T-cell (primary cell): ENCODE measurements at regions not wholly inside any gene's neighbourhood (a gene's known extent, or its start where the extent isn't known, plus 50 kb on each side); places are given as distances from the start of the nearest gene placed in this dataset.
"Not testable (repeated sequence)": the region's sequence is repeated elsewhere in the genome, so short reads cannot be mapped to it uniquely, and the experiment has no call there.

ENCODE experiments used
- ATAC-seq, 4 experiments: fragments of 200-7000 bp in 3 of 4; fragments of 150-1000 bp in 1 of 4; cut with Tn5 transposase; replicated peaks in 1 of 4; 1 replicate in 3 of 4; 2 replicates in 1 of 4; pipeline ENCODE4 v1.10.0; 2021; ENCODE audit warnings: moderate library complexity in 3 of 4, mild to moderate bottlenecking in 2 of 4, moderate number of reproducible peaks in 1 of 4
- CTCF ChIA-PET, 2 donors: fragments of 300-600 bp; sonication (Branson Sonifier 250); formaldehyde crosslinking; loops; one replicate each; lab custom pipeline; 2022; ENCODE audit warnings: antibody characterized with exemption in 2 of 2; lab: Charles Lee
- POLR2A ChIA-PET, 2 donors: fragments of 300-600 bp; sonication (Branson Sonifier 250); formaldehyde crosslinking; loops; one replicate each; lab custom pipeline; 2022; ENCODE audit warnings: antibody characterized with exemption in 2 of 2; lab: Charles Lee
- DNase-seq, 35 experiments: peaks; one replicate each; pipeline versions ENCODE4 v3.0.0 to v3.0.0-alpha.2; 2013 to 2023
- H3K27ac ChIP-seq: one replicate; pipeline ENCODE4 v1.5.1; 2013; ENCODE audit warnings: low read length
- H3K27me3 ChIP-seq, 2 experiments: replicated peaks in 1 of 2; 1 replicate in 1 of 2; 2 replicates in 1 of 2; pipeline versions ENCODE4 v1.6.1 to v1.7.0; 2013; ENCODE audit warnings: low read length in 1 of 2, mixed read lengths in 1 of 2; ENCODE audit not compliant: control insufficient read depth in 2 of 2, insufficient read depth in 2 of 2; ENCODE audit errors: extremely low read depth in 1 of 2
- H3K36me3 ChIP-seq, 2 donors: 1 replicate in 1 of 2; 2 replicates in 1 of 2; pipeline versions ENCODE4 v1.6.1 to v1.7.0; 2013; ENCODE audit warnings: low read length in 1 of 2; ENCODE audit not compliant: control insufficient read depth in 2 of 2, insufficient read depth in 1 of 2; ENCODE audit errors: extremely low read depth in 1 of 2
- H3K4me1 ChIP-seq, 2 experiments: 1 replicate in 1 of 2; 2 replicates in 1 of 2; pipeline versions ENCODE4 v1.6.1 to v1.7.0; 2013; ENCODE audit warnings: low read length in 2 of 2, mixed read lengths in 1 of 2; ENCODE audit not compliant: insufficient read depth in 2 of 2, control insufficient read depth in 1 of 2; ENCODE audit errors: extremely low read depth in 1 of 2
- H3K4me3 ChIP-seq, 2 donors: 1 replicate in 1 of 2; 2 replicates in 1 of 2; pipeline versions ENCODE4 v1.5.1 to v1.7.0; 2013; ENCODE audit warnings: mild to moderate bottlenecking in 2 of 2, low read length in 1 of 2, moderate library complexity in 1 of 2; ENCODE audit not compliant: control insufficient read depth in 1 of 2; ENCODE audit errors: extremely low read depth in 1 of 2
- H3K9me3 ChIP-seq: 2 replicates; pipeline ENCODE4 v1.7.0; 2013
- H3K27ac Mint-ChIP-seq, 2 donors: one replicate each; pipeline ENCODE4 v1.8.0; 2020 to 2021; ENCODE audit warnings: mild to moderate bottlenecking in 2 of 2, mixed read lengths in 2 of 2
- H3K27me3 Mint-ChIP-seq, 2 donors: one replicate each; pipeline ENCODE4 v1.8.0; 2021 to 2022; ENCODE audit warnings: mixed read lengths in 2 of 2
- H3K36me3 Mint-ChIP-seq: one replicate; pipeline ENCODE4 v1.8.0; 2021; ENCODE audit warnings: mixed read lengths
- H3K4me1 Mint-ChIP-seq, 3 donors: one replicate each; pipeline ENCODE4 v1.8.0; 2020 to 2022; ENCODE audit warnings: mixed read lengths in 3 of 3, mild to moderate bottlenecking in 1 of 3
- H3K4me3 Mint-ChIP-seq, 3 donors: one replicate each; pipeline ENCODE4 v1.8.0; 2020 to 2022; ENCODE audit warnings: mild to moderate bottlenecking in 3 of 3, mixed read lengths in 3 of 3, moderate library complexity in 3 of 3
- H3K9me3 Mint-ChIP-seq, 3 donors: one replicate each; pipeline ENCODE4 v1.8.0; 2020 to 2022; ENCODE audit warnings: mixed read lengths in 3 of 3
- WGBS: methylation state at CpG from one replicate; pipeline ENCODE4 v1.1.5; 2013; ENCODE audit warnings: missing lambda C conversion rate; ENCODE audit not compliant: insufficient coverage; 5-methylcytosine and 5-hydroxymethylcytosine counted together

DNA sequence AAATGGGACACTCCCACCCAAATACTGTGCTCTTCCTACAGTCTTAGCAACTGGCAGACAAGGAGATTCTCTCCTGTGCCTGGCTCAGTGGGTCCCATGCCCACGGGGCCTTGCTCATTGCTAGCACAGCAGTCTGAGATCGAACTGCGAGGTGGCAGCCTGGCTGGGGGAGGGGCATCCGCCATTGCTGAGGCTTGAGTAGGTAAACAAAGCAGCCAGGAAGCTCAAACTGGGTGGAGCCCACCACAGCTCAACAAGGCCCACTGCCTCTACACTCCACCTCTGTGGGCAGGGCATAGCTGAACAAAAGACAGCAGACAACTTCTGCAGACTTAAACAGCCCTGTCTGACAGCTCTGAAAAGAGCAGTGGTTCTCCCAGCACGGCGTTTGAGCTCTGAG lies 174.8 kb downstream of the COL12A1 start:
- ATAC-seq, CTCF ChIA-PET: not testable (repeated sequence)

DNA sequence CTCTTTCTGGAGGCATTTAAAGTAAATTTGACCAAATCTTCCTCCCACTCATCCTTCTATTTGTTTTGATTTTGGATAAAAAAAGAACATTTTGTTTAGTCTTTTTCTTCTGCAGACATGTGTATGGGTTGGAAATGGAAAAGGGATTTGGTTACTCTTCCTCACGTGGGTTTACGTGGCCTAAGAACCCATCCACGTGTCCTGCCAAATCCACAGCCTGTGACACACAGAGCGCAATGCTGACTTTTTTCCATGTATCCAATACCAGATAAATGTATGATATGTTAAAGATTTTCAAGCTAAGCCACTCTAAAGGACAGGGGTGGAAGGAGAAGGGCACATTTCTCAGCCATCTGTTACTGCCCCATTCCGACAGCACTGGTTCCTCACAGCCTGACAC lies 176.5 kb downstream of the COL12A1 start:
- Mint-ChIP-seq H3K4me3 (no peak overlapping the region), H3K36me3 (no peaks in the 10 kb centered on the region), H3K4me1 (no peaks in the 10 kb centered on the region), H3K27me3 (no peaks in the 10 kb centered on the region), H3K27ac (no peak overlapping the region), H3K9me3 (no peaks in the 10 kb centered on the region)
- H3K4me3 ChIP-seq = no peak overlapping the region
- no peaks in the 10 kb centered on the region for H3K9me3 ChIP-seq
- no peaks in the 10 kb centered on the region for H3K27me3 ChIP-seq
- ATAC-seq (no peak), DNase-seq (no peak)
- 90% methylated on average over 2 of the region's 5 CpGs for WGBS
- H3K4me1 ChIP-seq = no peaks in the 10 kb centered on the region
- ChIA-PET POLR2A (no interaction called here), CTCF (no interaction called here)
- no peak overlapping the region for H3K27ac ChIP-seq
- H3K36me3 ChIP-seq = no peaks in the 10 kb centered on the region

More for the DNA sequence above, 174.8 kb downstream of the COL12A1 start:
- H3K36me3 Mint-ChIP-seq, H3K27me3 Mint-ChIP-seq, H3K4me1 ChIP-seq, H3K27ac ChIP-seq, H3K27me3 ChIP-seq, POLR2A ChIA-PET, H3K4me3 ChIP-seq, H3K9me3 ChIP-seq, H3K27ac Mint-ChIP-seq, H3K9me3 Mint-ChIP-seq, H3K36me3 ChIP-seq, DNase-seq, H3K4me3 Mint-ChIP-seq, H3K4me1 Mint-ChIP-seq: not testable (repeated sequence)
- 73% methylated on average over 3 of the region's 6 CpGs for WGBS

DNA sequence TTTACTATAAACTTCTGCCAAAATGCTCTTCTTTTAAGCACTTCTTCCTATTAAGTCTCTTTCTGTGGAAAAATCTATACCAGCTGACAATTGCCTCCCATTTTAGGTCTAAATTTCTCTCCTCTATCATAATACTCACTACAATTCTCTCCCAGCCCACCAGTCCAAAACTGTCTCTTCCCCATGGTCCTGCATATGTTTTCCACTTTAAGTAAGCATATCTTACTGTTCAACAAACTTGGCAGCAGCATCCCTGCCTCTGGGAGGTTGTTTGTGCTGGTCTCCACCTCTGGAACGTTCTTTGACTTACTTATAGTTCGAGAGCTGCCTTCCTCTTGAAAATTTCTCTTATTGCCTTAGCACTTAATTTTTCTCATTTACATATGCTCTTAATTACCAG lies 180.5 kb downstream of the COL12A1 start:
- Mint-ChIP-seq H3K4me1 (no peaks in the 10 kb centered on the region), H3K27me3 (no peaks in the 10 kb centered on the region), H3K9me3 (peaks cover 0 to 4% (median 3%) of the 10 kb centered on the region in 3 donors), H3K27ac (no peak overlapping the region), H3K36me3 (no peaks in the 10 kb centered on the region), H3K4me3 (no peak overlapping the region)
- CTCF ChIA-PET = no interaction called here
- Histone ChIP-seq H3K4me1 (no peaks in the 10 kb centered on the region), H3K4me3 (no peak overlapping the region), H3K9me3 (no peaks in the 10 kb centered on the region), H3K36me3 (no peaks in the 10 kb centered on the region), H3K27ac (no peak overlapping the region), H3K27me3 (no peaks in the 10 kb centered on the region)
- ATAC-seq (no peak), DNase-seq (no peak)
- 65% methylated on average over 2 of the region's 2 CpGs for WGBS
- POLR2A ChIA-PET = no interaction called here

DNA sequence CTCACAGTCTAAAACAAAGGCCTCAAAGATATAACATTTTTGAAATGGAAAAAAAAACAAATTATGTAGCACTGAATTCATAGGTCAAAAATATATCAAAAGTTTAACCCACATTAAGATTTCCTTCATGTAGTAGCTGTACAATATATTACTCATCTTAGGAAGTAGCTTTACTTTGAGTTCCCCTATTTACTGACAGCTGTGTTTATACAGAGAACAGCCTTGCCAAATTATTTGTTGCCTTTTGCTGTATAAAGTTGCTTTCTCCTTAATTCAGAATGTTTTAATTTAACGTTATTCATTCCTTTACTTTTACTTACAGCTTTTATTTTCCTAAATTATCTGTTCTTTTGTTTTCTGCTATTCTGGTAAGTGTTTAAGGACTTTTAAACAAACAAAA lies 181.0 kb downstream of the COL12A1 start:
- Histone ChIP-seq H3K36me3 (no peaks in the 10 kb centered on the region), H3K27me3 (no peaks in the 10 kb centered on the region), H3K4me1 (no peaks in the 10 kb centered on the region), H3K27ac (no peak overlapping the region), H3K9me3 (no peaks in the 10 kb centered on the region), H3K4me3 (no peak overlapping the region)
- H3K4me3 Mint-ChIP-seq = no peak overlapping the region
- POLR2A ChIA-PET = no interaction called here
- no CpG with 5 or more reads among the region's 1 CpG for whole genome bisulfite sequencing
- no peak for ATAC-seq
- no peak overlapping the region for H3K27ac Mint-ChIP-seq
- H3K27me3 Mint-ChIP-seq = no peaks in the 10 kb centered on the region
- peaks cover 0 to 4% (median 3%) of the 10 kb centered on the region in 3 donors for H3K9me3 Mint-ChIP-seq
- no peaks in the 10 kb centered on the region for H3K36me3 Mint-ChIP-seq
- H3K4me1 Mint-ChIP-seq = no peaks in the 10 kb centered on the region
- DNase-seq = no peak
- CTCF ChIA-PET = no interaction called here

DNA sequence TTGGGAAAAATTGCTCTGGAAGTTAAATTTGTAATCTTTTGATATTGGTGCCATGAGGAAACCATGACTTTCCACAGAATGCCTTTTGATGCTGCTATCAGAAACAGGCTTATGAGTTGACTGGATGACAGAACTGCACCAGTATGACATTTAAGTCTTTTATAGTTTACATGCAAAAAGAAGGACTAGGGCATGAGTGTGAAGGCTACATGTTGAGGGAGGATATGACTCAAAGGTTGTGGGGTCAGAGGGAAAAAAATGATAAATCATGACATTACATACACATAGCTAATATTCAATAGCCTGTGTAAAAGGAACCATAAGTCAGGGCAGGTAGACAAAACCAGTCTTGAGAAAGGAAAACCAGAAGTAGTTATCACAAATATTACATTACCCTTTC lies 182.2 kb downstream of the COL12A1 start:
- H3K36me3 ChIP-seq = no peaks in the 10 kb centered on the region
- ChIA-PET CTCF (no interaction called here), POLR2A (no interaction called here)
- H3K27me3 Mint-ChIP-seq = no peaks in the 10 kb centered on the region
- H3K4me3 Mint-ChIP-seq = no peak overlapping the region
- H3K9me3 Mint-ChIP-seq = peaks cover 4 to 11% (median 9%) of the 10 kb centered on the region in 3 donors
- H3K4me3 ChIP-seq = no peak overlapping the region
- H3K9me3 ChIP-seq = no peaks in the 10 kb centered on the region
- DNase-seq (no peak), ATAC-seq (no peak)
- no peak overlapping the region for H3K27ac ChIP-seq
- H3K4me1 ChIP-seq = no peaks in the 10 kb centered on the region
- no peaks in the 10 kb centered on the region for H3K27me3 ChIP-seq
- H3K27ac Mint-ChIP-seq = no peak overlapping the region
- no peaks in the 10 kb centered on the region for H3K36me3 Mint-ChIP-seq
- H3K4me1 Mint-ChIP-seq = no peaks in the 10 kb centered on the region

DNA sequence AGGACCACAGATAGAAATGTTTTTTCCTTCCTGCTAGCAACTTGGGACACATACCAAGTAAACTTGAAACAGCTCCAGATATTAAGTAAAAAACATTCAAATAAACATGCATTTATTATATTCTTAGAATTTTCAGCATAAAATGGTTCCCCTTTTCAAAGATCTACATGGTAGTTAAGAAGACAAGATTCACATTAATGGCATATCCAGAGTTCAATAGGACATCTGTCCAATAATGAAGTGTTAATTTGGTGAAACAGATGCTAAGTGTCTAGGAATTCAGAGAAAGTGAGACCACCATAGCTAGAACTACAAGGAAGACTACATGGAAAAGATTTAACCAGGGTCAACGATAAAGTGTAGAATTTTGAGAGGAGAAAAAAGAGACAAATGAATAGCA lies 184.9 kb downstream of the COL12A1 start:
- ChIA-PET CTCF (no interaction called here), POLR2A (no interaction called here)
- WGBS = 60% methylated on average over 1 of the region's 1 CpG
- no peak overlapping the region for H3K4me3 ChIP-seq
- H3K27ac ChIP-seq = no peak overlapping the region
- no peaks in the 10 kb centered on the region for H3K4me1 ChIP-seq
- H3K27ac Mint-ChIP-seq = no peak overlapping the region
- ATAC-seq (no peak), DNase-seq (no peak)
- H3K4me3 Mint-ChIP-seq = no peak overlapping the region
- no peaks in the 10 kb centered on the region for H3K36me3 Mint-ChIP-seq
- no peaks in the 10 kb centered on the region for H3K27me3 Mint-ChIP-seq
- no peaks in the 10 kb centered on the region for H3K36me3 ChIP-seq
- H3K27me3 ChIP-seq = no peaks in the 10 kb centered on the region
- peaks cover 4 to 11% (median 9%) of the 10 kb centered on the region in 3 donors for H3K9me3 Mint-ChIP-seq
- no peaks in the 10 kb centered on the region for H3K9me3 ChIP-seq
- H3K4me1 Mint-ChIP-seq = no peaks in the 10 kb centered on the region

DNA sequence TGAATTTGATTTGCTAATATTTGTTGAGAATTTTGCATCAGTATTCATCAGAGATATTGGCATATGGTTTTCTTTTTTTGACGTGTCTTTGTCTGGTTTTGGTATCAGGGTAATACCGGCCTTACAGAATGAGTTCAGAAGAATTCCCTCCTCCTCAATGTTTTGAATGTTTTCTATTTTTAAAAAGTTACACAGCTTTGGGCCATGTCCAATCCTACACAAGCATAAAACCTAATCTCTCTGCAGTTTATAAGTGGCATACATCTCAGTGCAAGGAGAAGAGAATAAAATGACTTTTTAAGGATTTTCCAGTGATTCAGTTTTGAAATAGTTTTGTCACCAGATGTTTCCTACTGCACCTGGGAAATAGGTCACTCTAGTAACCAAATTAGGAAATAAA lies 185.5 kb downstream of the COL12A1 start:
- Mint-ChIP-seq H3K27me3 (no peaks in the 10 kb centered on the region), H3K4me1 (no peaks in the 10 kb centered on the region), H3K36me3 (no peaks in the 10 kb centered on the region), H3K27ac (no peak overlapping the region), H3K9me3 (peaks cover 4 to 11% (median 9%) of the 10 kb centered on the region in 3 donors), H3K4me3 (no peak overlapping the region)
- ChIA-PET POLR2A (no interaction called here), CTCF (no interaction called here)
- no peak overlapping the region for H3K27ac ChIP-seq
- H3K4me1 ChIP-seq = no peaks in the 10 kb centered on the region
- DNase-seq (no peak), ATAC-seq (no peak)
- H3K36me3 ChIP-seq = no peaks in the 10 kb centered on the region
- no CpG with 5 or more reads among the region's 2 CpGs for WGBS
- no peaks in the 10 kb centered on the region for H3K9me3 ChIP-seq
- no peak overlapping the region for H3K4me3 ChIP-seq
- no peaks in the 10 kb centered on the region for H3K27me3 ChIP-seq
